DMS79 (cell line): ENCODE measurements at regions not wholly inside any gene's neighbourhood (a gene's known extent, or its start where the extent isn't known, plus 50 kb on each side); places are given as distances from the start of the nearest gene placed in this dataset.
"Not testable (repeated sequence)": the region's sequence is repeated elsewhere in the genome, so short reads cannot be mapped to it uniquely, and the experiment has no call there.

ENCODE experiments used
- DNase-seq: peaks from one replicate; lab custom pipeline; 2025; lab: John Stamatoyannopoulos, UW

DNA sequence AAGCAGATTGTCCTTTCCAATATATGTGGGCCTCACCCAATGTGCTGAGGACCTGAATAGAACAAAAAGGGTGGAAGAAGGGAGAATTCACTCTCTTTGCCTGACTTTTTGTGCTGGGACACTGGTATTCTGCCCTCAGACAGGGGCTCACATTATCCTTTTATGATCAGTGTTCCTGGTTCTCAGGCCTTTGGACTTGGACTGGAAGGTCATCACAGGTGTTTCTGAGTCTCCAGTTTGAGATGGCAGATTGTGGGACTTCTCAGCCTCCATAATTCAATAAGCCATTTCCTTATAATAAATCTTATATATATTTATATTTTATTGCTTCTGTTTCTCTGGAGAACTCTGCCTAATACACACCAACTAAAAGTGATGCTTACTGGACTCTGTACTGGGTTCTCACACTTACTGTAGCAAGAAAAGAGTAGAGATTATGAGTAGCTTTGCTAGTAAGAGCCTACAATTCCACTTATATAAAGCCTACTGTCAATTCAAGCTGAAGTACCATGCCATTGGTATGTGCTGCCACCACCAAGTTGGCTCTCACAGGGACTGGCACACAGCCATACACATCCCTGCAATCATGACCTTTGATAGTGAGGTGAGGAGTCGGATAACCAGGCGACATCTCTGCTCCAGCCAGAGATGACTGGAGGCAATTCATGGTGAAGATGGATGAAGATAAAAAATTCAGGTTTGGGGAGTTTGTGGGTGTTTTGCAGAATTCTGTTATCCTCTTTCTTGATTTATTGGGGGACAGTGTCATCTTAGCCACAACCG is 130.7 kb upstream of the NR3C1 start:
- no peak for DNase-seq

DNA sequence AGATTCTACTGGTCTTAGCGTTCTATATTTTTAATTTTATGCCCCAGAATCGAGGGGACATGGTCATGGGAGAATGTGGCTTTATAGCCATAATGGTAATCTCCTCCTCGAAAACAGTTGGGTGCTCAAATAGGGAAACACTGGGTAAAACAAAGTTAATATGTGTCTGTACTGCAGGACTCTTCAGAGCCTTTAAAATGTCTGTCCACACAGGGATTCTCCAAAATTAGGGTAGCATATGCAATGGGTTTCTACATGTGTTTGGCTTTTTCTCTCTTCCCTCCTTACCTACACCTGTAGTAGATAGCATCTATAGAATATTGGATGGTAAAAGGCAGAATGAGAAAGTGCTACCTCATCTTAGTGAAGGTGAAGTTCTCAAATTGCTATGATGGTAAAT is 130.0 kb upstream of the NR3C1 start:
- no peak for DNase-seq

DNA sequence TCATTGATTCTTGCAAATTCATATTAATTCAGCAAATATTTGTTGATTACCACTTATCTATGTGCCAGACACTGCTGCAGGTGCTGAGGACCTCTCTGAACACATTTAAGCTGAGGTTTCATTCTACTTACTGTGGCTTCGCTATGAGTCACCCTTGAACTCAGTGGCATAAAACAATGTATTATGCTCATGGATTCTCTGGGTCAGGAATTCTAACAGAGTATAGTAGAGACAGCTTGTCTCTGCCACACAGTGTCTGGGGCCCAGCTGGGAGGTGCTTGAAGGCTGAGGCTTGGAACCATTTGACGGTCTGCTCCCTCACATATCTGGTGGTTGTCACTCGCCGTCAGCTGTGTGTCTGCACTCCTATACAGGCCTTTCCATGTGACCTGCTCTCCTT is 124.3 kb upstream of the NR3C1 start:
- DNase-seq, result no peak

DNA sequence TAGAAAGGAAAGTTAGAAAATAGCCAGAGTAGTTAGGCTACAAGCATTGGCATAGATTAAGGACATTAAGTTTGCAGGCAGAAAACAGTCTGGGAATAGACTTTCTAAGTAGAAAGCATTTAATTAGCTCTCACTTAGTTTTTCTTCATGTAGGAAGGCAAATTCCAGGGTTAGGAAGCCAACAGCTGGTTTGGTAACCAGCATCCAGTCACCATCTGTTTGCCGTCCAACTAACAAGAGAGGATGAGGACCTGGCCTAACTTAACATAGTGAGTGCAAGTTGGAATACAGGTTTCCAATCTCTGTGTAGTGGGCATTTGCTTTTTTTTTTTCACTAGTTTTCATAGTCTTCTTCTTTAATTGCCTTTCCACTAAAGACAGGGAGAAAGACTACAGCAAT is 121.7 kb upstream of the NR3C1 start:
- no peak for DNase-seq

DNA sequence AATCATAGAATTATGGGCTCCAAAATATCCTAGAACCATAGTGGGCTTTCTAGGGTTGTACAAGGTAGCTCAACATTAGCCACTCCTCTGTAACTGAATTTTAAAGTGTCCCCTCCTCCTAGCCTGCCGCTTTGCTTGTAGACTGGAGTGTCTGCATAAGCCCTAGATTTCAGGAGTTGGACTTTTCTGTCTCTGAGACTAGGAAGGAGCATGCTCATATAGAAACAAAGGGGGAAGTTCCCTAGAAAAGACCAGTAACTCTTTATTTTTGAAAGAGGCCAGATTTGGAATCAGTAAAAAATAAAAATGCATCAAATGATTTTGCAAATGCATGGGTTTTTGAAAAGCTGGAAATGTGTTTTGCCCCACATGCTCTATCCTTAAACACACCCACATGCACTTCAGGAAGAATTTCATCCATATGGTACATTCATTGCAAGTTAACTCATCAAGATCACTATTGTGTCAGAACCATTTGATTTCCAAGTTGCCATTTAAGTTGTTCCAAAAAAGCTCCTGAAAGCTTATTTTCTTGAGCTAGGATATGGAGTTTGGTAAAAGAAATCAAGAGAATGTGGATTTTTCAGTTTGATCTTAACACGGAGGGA is 121.0 kb upstream of the NR3C1 start:
- no peak for DNase-seq

DNA sequence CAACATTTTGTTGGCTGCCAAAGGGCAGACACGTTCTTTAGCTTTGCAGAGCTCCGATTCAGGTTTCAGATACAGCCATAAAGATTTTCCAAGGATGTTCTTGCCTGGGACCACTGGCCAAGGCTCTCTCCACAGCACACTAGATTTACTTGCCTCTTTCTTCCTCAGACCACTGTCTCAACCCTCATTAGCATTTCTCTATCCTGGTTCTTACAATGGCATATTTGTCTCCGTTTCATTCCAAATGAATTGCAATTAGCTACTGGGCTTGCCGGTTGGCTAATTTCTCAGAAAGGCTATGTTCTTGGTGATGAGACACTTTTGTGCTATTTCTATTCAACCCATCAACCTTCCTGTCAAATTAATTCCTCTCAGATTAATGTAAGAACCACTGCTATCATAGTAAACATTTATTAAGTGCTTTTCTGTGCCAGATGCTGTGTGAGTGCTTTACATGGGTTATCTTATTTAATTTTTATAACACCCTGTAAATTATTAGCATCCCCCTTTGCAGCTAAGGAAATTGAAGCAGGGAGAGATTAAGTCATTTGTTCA is 118.4 kb upstream of the NR3C1 start:
- no peak for DNase-seq

DNA sequence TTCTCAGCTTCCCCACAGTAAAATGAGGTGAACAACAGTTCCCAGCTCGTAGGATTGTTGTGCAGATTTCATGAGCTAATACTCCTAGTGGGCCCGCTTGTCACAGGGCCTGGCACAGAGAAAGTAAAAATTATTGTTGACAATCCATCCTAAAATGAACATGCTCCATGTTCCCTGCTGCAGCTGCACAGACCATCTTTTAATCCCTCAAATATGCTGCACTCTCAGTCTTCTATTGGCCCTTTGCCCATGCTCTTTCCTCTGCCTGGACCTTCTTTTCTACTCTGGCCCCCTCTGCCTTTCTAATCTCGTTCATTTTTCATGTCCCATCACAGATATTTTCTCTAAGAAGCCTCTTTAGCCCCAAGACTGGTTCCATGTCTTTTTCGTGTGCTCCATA is 117.7 kb upstream of the NR3C1 start:
- no peak for DNase-seq

DNA sequence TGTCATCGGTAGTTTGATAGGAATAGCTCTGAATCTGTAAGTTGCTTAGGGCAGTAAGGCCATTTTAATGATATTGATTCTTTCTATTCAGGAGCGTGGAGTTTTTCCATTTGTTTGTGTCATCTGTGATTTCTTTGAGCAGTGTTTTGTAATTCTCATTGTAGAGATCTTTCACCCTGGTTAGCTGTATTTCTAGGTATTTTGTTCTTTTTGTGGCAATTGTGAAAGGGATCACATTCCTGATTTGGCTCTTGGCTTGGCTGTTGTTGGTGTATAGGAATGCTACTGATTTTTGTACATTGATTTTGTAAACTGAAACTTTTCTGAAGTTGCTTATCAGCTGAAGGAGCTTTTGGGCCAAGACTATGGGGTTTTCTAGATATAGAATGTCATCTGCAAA is 115.7 kb upstream of the NR3C1 start:
- DNase-seq, result not testable (repeated sequence)

DNA sequence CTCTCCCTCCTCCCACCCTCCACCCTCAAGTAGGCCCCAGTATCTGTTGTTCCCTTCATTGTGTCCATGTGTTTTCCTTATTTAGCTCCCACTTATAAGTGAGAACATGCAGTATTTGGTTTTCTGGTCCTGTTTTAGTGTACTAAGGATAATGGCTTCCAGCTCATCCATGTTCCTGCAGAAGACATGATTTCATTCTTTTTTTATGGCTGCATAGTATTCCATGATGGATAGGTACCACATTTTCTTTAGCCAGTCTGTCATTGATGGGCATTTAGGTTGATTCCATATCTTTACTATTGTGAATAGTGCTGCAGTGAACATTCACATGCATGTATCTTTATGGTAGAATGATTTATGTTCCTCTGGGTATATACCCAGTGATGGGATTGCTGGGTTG is 114.3 kb upstream of the NR3C1 start:
- not testable (repeated sequence) for DNase-seq

DNA sequence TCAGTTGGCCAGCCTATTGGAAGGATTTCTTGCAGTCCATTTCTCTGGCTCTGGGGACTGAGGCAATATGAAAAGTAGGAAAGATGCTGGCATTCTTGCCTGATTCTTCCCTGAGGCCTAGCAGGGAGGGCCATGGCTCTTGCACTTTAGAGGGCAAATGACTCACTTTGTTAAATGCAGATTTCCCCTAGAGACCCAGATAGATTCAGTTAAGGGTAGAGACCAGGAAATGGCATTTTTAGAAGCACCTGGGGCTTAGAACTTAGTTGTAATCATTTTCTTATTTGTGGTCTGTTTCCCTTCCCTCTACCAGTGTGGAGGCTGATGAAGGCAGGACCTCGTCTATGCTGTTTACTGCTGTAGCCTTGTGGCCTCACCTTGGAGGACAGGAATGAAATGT is 112.8 kb upstream of the NR3C1 start:
- no peak for DNase-seq

DNA sequence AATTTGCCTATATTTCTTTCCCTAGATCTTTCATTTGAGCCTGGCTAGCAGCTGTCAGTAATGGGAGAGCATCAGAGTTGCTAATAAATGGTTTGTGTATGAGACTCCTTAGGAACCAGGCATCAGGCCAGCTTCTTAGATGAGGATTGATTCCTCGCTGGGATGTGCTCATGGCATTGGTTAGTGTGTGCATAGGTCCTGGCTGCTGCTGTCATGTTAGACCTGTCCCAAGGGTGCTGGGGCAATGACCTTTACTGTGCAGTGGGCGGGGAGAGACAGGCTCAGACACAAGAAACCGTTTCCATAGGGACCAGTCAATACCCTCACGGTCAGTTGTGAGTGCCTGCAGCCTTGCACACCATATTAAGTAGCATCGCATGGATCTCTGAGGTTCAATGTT is 112.3 kb upstream of the NR3C1 start:
- DNase-seq, result no peak

DNA sequence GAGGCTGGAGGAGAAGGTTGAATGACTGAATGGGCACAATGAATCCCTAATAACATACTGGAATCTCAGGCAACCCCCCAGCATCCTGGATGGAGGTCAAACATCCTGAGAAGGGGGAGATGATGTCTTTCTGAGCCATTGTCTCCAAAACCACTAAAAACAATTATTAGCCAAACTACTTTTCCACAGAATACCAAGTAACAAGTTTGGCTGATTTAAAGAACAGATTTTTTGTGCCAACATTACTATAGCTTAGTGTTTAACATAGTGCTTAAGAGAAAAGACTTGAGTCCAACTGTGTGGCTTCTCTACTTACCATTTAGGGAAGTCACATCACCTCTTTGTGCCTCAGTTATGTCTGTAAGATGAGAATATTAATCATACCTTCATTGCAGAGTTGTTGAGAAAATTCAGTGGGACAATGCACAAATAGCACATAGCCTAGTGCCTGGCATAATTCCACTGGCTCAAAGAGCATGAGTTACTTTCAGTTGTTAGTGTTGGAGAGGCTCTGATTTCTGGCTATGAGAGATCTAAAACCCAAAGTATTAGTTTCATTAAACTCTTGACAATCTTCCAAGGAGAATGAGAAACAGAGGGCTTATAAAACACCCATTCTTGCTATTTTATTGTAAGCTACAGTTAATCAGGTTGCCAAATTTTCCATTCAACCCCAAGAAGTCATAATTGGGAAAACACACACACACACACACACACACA is 111.3 kb upstream of the NR3C1 start:
- DNase-seq, result no peak

DNA sequence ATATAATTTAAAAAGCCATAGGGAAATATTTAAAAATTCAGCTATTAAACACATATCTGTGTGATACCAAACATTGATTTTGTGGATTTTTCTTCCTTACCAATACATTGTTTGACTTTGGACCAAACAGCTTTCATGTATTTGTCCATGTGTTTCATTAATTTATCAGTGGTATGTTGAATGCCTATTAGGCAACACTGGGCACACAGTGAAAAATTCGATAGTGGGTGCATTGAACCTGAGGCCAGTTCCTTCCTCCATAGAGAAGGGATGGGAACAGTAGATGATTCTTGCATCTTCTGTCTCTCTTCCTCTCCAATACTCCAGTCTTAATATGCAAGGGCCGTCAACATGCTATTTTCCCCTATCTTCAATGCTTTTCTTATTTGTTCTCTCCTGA is 110.2 kb upstream of the NR3C1 start:
- DNase-seq, result no peak

DNA sequence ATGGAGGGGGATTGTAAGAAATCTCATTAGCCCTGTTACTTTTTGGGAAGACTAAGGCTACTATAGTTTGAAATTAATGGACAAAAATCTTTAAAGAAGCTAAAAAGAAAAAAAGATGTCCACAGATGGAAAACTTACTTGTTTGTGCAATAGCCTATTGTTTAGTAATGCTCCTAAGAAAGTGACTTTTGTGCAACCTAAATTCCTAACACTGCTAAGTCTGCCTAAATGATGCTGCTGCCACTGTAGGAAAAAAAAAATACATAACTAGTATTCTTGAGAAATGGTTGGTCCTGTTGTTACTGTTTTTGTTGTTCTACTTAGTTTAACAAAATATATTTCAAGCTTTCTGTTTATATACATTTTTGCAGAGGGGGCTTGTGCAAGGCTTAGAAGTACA is 108.2 kb upstream of the NR3C1 start:
- no peak for DNase-seq

DNA sequence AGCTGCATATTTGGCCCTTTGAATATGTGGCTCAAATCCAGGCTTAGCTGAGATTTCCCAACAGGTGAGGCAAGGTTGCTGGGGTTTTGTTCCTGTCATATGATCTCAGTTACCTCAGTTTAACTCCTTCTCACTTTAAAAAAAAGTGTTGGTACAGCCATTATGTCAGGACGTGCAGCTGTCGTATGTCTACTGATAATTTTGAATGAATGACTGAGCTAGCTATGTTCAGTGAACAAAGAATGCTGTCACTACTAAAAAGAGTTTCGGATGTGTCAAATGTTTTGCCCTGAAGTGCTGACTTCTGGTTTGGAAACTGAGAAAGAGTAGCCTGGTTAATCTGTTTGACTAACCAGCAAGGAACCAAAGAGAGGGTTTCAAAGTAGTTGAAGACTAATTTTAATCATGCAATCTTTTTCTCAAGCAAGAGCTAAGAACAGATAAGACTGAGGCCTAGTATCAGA is 106.3 kb upstream of the NR3C1 start:
- DNase-seq, result no peak

DNA sequence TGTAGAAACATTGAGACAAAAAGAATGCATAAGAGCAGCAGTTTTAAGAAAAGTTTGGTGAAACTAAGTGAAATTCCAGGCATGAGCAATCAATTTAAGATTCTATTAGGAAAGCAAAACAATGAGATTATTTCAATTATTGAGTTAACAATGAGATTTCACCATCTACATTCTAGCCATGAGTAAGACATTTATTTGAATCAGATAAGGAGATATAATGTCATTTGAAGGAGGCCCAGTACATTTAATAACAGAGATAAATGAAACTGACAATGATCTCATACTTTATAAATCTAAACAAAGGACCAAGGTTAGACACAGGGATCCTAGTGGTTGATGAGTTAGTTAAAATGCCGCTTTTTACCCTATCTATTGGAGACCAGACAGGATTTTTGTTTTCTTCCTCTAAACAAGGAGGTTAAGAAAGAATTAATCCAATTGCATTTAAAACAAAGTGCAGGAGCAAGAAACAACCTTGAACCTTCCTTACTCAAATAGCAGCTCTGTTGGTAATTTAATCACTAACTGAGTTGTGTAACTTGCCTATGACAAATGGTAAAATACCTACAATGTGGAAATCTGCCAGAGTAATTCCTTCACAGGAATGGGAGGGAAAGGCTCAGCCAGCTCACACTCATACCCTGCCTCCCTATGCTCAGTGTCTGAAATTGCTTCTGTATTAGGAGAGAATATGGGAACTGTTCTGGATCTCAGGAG is 103.5 kb upstream of the NR3C1 start:
- DNase-seq, result no peak

DNA sequence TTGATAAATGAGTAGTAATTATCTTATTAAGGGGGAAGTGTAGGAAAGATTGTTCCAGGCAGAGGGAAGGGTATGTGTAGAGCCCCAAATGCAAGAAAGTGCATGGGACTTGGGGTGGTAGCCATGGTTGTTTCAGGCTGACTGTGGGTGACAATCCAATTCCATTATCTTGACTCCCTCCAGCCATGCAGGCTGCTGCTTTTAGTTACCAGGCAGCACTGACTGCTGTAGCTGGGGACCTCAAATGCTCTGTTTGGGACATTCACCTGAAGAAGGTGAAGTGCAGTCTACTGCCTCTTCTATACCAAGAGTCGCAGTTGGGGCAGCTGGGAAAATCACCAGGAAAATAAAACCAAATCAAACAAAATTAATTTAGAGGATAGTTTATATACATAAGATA is 102.4 kb upstream of the NR3C1 start:
- DNase-seq, result no peak

DNA sequence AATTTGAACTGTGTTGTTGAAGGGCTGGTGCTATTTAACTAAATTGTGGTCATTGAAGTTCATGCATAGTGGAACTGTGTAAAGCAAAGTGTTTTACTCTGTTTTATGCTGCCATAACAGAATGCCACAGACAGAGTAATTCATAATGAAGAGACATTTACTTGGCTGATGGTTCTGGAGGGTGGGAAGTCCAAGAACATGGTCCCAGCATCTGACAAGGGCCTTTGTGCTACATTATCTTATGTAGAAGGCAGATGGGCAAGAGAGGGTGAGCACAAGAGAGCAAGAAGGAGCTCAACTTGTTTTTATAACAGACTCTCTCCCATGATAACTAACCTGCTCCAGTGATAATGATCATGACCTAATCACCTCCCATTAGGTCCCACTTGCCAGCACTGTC is 101.9 kb upstream of the NR3C1 start:
- no peak for DNase-seq

DNA sequence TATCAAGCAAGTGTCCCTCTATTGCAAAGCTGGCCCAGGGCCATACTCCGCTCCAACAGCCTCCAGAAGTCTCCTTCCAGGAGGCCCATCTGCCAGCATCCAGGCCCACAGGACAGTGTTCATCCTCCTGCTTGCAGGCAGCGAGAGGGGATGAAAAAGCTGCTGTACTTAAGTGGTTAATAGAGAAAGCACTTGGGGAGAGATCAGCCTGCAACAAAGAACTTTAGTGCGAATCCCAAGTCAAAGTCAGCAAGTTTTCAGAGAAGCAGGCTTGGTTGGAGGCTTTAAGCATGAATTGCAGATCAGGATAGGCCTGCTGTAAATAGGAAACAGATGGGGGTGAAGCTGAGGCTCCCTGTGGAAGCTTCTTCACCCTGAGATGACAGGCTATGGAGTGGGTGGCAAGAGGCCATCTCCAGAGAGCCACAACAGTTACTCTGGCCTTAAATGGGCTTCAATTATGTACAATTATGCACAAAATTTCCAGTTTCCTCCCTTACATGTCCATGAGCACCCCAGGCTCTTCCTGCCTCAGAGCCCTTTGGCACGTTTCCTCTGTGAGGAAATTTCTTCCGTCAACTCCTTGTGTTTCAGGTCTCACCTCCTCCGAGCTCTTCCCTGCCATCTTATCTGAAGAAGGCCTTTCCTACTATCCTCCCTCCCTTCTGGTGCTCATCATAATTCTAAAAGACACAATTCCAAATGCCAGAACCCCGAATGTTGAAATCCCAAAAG is 98.0 kb upstream of the NR3C1 start:
- no peak for DNase-seq

DNA sequence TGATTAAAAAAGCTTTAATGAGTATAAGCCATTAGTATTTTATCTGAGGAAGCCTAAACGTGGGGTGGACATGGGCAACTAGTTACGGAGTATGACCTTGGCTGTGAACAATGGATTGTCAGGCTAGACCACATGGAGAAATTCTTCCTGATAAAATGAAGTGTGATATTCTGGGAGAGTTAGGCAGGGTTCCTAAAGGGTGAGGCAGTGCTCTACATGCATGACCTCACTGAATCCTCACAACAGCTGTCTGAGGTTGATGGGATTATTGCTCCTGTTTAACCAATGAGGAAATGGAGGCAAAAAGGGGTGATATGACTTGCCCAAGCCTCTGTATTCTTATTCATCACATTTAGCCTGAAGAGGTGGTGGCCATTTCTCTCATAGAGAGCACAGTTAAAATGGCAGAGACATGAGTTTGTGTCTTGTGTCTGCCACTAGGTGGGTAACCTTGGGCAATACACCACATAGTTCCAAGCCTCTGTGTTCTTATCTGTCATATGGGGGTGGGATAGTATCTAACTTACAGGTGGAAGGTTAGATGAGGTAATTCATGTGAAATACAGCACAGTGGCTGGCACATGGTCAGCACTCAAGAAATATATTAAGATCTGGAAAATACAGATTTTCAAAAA is 96.1 kb upstream of the NR3C1 start:
- DNase-seq, result no peak

DNA sequence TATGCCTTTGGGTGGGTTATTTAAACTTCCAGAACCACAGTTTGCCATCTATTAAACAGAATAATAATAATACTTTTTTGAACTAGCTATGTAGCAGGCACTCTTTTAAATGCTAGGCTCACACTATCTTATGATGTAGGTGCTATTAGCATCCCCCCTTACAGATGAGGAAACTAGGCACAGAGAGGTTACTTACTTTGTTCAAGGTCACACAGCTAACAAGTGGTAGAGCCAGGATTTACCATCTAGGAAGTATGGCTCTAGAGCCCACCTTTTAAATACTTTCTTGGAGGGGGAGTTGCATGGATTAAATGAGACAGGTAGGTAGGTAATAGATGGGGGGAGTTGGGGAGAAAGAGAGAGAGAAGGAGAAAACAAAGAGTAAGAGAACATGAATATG is 95.3 kb upstream of the NR3C1 start:
- DNase-seq, result no peak
